Spleen (tissue), 7 donors: ENCODE measurements at regions not wholly inside any gene's neighbourhood (a gene's known extent, or its start where the extent isn't known, plus 50 kb on each side); places are given as distances from the start of the nearest gene placed in this dataset.

ENCODE experiments used
- POLR2A ChIP-seq, 3 donors: fragments of 450-650 bp; IDR thresholded peaks; one replicate each; pipeline ENCODE4 v1.5.1; 2017; ENCODE audit warnings: antibody characterized with exemption in 3 of 3, mild to moderate bottlenecking in 1 of 3
- TF ChIP-seq, protein P1 (sequence below), 11 experiments: fragments of 200-600 bp in 7 of 11; fragments of 450-650 bp in 4 of 11; sonication (generic) in 4 of 11; IDR thresholded peaks in 8 of 11; conservative IDR thresholded peaks in 3 of 11; 1 replicate in 7 of 11; 2 replicates in 4 of 11; pipeline versions ENCODE4 v1.4.0 to v1.8.0; 2016 to 2021; ENCODE audit warnings: antibody characterized with exemption in 11 of 11, inconsistent platforms in 4 of 11, mild to moderate bottlenecking in 1 of 11
- donor health status: DM: no; HTN: no; CAD: no; lungs with moderate emphysema.
- donor health status: DM: no; HTN: no; CAD: no.
- donor health status: DM: no; HTN: no; CAD: no.

- no peak for TF ChIP-seq POLR2A (IDR thresholded peaks at IDR 0.05)
- TF ChIP-seq, protein P1, sequence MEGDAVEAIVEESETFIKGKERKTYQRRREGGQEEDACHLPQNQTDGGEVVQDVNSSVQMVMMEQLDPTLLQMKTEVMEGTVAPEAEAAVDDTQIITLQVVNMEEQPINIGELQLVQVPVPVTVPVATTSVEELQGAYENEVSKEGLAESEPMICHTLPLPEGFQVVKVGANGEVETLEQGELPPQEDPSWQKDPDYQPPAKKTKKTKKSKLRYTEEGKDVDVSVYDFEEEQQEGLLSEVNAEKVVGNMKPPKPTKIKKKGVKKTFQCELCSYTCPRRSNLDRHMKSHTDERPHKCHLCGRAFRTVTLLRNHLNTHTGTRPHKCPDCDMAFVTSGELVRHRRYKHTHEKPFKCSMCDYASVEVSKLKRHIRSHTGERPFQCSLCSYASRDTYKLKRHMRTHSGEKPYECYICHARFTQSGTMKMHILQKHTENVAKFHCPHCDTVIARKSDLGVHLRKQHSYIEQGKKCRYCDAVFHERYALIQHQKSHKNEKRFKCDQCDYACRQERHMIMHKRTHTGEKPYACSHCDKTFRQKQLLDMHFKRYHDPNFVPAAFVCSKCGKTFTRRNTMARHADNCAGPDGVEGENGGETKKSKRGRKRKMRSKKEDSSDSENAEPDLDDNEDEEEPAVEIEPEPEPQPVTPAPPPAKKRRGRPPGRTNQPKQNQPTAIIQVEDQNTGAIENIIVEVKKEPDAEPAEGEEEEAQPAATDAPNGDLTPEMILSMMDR (IDR thresholded peaks at IDR 0.05 in 8 of 11, conservative IDR thresholded peaks at IDR 0.05 in 3 of 11) = no peak
Measured at GRCh38 chr1:219476116-219476515, 136.8 kb downstream of the ZC3H11B start.
